IPS DF 4.7 (cell line): ENCODE measurements at regions not wholly inside any gene's neighbourhood (a gene's known extent, or its start where the extent isn't known, plus 50 kb on each side); places are given as distances from the start of the nearest gene placed in this dataset.

Source experiments
- DNase-seq: peaks from one replicate; pipeline ENCODE4 v3.0.0-alpha.2; 2013; ENCODE audit warnings: low spot score; ENCODE audit errors: extremely low read depth

DNA sequence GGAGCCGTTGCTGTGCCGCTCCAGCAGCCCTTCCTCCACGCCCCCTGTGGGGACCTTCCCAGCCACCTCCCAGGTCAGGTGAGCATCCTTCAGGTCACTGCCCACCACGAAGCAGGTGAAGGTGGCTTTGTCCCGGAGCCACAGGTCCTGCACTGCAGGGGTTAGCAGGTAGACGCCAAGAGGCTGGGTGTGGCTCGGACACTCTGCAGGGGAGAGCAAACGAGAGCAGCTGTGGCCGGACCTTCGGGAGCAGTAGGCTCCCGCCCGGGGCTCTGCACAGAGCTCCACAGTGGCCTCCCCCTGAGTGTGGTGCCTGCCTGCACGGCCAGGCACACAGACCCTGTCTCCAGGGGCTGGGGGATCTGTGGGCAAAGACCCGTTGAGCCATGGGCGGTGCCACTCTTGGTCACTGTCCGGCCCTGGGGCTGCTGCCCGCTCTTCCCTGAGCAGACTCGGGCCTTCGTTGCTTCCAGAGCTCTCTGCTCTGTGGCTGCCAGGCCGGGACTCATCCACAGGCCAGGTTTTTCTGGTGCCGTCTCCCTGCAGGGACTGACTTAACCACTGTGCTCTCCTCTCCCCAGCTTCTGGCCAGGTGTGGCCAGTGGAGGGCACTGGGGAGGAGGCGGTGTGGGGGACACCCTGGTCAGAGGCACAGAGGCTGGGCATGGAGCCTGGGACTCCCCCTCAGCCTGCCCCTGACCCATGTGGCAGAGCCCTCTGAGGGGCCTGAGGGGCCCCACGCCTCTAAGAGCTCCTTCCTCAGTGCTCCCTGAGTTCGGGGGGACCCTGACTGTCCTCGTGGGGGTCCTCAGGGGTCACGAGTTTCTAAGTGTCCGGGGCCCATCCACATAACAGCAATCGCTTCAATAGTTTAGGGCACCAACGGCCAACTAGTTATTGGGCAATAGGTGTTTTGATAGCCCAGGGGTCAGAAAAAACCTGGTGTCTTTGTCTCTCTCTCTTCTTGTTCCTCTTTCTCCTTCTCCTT, 314.9 kb downstream of the TMEM121 start:
- no peak for DNase-seq

GRCh38 chr14:105842105-105842504, 315.7 kb downstream of the TMEM121 start:
- no peak for DNase-seq

DNA sequence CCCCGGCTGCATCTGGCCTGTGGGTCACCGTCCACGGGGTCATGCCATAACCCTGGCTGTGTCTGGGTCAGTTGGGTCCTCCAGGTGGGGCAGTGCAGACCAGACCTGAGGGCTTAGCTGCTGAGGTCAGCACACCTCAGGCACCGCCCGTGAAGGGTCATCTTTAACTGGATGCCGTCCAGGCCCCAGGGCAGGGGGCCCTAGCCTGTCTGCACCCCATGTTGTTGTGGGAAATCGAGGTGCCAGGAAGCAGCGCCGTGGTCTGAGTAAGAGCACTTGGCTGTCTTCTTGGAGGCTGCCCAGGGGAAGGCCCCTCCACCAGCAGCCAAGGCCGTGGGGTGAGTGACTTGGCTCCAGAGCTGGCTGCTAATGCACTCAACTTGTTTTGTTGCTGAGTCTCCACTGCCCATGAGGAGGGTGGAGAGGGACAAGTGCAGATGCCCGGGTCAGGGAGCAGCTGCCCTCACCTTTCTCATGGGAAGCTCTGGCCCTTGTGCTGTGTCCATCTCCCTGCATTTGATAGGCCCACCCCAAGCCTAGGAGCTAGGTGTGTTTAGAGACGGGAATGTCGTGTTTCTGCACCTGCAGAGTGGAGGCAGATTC, 317.2 kb downstream of the TMEM121 start:
- no peak for DNase-seq

DNA sequence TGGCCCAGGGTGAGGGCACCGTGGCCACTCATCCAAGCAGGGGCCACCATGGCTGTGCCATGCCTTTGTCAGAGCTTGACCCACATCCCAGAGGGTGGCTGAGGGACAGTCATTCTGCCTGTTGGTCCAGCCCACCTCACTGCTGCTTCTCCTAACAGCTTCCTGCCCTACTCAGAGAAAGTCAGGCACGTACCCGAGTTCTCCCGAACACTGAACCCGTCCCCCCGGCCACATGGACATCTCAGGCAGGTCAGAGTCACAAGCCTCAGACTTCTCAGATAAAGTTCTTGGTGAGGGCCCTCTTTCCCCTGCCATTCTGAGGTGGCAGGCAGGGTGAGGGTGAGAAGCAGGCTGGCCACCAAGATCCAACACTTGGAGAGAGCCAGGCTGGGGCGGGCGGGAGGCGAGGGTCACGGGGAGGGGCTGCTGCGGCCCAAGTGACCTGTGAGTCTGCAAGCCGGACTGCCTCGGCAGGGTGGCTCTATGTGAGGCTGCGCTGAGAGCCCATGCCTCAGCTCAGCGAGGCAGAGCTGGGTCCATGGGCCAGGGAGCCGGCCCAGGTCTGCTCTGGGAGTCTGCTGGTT, 317.8 kb downstream of the TMEM121 start:
- DNase-seq = no peak

DNA sequence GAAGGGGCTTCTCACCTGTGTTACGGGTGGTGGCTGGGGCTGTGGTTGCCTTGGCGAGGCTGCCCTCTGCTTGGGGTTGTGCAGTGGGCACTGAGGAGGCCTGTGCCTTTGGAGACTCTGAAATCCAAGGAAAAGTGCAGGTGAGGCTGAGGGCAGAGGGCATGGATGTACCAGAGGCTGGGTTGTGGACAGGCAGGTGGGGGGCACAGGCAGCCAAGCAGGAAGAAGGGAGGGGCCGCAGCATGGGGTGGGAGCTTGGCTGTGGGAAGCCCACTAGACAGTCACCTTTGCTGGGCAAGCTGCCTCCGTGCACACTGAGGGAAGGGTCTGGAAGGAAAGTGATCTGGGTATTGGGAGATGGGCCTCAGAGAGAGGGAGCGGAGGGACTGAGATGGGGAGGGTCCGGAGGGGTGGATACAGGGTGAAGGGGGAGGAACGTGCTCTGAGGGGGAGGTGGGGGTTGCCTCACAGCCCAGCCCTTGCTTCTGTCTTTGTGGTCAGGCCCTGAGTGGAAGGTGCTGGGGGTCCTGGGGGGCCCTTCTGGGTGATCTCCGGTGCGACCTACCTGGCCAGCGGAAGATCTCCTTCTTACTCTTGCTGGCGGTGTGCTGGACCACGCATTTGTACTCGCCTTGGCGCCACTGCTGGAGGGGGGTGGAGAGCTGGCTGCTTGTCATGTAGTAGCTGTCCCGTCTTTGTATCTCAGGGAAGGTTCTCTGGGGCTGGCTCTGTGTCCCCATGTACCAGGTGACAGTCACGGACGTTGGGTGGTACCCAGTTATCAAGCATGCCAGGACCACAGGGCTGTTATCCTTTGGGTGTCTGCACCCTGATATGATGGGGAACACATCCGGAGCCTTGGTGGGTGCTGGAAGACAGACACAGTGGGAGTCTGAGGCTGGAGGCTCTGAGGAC, 318.7 kb downstream of the TMEM121 start:
- no peak for DNase-seq

DNA sequence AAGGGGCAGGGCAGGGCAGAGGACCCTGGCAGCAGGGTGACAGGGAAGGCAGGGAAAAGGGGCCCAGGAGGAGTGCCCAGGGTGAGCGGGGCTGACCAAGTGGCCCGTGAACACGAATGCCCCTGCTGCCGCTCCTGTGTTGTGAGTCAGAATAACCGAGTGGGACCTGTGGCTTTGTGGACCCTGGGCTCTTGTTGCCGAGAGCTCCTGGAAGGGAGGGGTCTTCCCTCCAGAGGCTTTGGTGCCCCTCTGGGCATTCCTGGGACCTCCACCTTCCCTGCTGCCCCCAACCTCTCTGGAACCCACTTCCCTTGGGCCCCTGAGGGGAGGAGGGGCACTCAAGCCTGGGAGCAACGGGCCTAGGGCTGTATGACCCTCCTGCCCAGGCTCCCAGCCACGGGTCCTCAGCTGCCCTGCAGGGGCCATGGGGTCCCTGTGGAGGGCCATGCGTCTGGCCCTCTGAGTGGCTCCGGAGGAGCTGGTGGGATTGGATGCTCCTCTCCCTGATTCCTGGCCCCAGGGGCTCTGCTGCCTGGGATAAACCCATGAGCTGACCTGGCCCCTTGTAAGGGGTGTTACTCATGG, 319.4 kb downstream of the TMEM121 start:
- DNase-seq = no peak

- no peak for DNase-seq
Observed at GRCh38 chr14:105846312-105846711, 319.9 kb downstream of the TMEM121 start.

DNA sequence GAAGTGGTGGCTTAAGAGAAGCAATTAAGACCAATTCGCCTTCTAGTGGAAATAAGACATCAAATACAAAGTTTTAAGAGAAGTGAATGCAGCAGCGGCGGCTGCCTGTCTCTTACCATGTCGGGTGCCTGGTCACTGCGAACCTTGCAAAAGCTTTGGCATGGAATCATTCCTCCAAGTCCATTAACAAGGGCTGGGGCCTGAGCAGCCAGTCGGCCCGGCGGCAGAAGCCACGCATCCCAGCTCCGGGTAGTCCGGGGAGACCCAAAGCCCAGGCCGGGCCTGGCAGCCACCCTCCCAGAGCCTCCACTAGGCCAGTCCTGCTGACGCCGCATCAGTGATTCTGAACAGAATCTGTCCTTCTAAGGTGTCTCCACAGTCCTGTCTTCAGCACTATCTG, 321.0 kb downstream of the TMEM121 start:
- DNase-seq = no peak

GRCh38 chr14:105848570-105848969, 322.2 kb downstream of the TMEM121 start:
- DNase-seq = no peak

GRCh38 chr14:105849933-105850626, 323.7 kb downstream of the TMEM121 start:
- DNase-seq = no peak

GRCh38 chr14:105850853-105851581, 324.6 kb downstream of the TMEM121 start:
- no peak for DNase-seq

DNA sequence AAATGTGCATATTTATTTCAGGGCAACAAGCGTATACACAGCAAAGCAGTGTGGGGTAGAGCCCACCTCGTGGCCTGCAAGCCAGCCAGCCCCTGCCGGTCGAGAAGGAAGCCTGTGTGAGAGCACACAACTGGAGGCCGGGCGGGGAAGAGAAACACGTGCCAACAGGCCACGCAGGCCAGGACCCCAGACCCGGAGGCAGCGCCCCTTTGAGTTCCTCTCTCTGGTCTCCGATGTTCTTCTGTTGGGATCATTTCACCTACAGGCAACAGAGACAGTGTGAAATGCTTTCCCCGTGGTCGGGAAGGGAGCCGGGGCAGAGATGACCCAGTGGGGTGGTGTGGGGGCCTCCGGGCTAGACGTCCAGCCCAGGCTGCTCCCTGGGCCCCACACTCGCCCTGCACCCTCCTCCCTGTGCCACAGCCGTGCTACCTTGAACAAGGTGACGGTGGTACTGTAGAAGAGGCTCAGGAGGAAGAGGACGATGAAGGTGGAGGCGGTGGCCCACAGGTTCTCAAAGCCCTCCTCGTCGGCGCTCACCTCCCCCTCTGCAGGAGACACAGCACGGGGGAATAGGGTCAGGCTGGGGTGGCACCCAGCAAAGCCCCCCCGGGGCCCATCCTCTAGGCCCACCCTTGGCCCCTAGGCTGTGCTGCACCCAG, 325.5 kb downstream of the TMEM121 start:
- no peak for DNase-seq

DNA sequence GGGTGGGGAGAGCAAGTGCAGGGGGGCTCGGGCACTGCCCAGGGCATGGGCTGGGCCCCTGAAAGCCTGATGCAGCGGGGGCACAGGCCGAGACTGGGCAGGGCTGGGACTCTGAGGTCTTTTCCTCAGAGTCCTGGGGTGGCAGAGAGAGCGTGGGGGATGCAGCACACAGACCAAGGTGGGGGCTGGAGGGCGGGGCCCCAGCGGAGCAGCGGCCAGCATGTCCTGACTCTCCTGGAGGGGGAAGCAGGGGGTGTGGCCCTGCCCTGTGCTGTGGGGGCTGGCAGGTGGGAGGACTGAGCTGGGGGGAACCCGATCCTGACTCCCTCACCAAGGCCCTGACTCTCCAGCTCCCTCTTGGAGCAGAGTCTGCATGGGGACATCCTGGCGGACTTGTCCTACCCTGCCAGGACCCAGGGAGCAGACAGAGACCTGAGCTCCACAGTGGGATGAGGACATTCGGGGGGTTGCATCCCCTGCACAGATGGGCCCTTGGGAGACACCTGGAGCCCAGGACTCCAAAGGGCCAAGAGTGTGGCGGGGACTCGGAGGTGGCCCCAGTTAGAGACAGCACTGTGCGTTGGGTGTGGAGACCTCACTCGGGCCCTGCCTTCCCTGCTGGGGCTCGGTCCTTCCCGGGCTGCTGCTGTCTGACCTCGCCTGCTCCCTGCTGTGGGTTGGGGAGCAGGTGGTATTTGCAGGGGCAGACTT, 326.1 kb downstream of the TMEM121 start:
- no peak for DNase-seq

GRCh38 chr14:105853089-105853906, 326.9 kb downstream of the TMEM121 start:
- DNase-seq = no peak

DNA sequence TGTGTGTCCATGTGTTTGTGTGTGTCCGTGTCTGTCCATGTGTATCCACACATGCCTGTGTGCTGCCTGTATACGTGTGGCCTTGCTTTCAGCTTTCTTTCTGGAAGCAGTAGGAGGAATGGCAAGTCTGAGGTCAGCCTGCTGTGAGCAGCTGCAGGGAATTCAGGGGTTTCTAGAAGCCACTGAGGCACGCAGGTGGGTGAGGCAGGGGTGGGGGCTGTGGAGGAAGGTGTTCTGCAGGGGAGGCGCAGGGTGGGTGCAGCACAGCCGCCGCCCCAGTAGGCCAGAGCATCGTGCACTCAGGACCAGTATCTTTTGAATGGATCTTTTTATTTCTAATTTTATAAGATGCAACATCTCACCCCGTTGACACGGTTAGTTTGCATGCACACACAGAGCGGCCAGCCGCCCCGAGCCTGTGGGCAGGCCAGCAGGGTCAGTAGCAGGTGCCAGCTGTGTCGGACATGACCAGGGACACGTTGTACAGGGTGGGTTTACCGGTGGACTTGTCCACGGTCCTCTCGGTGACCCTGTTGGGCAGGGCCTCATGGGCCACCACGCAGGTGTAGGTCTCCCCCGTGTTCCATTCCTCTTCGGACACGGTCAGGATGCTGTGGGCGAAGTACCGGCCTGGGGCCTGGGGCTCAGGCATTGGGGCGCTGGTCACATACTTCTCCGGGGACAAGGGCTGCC, 327.7 kb downstream of the TMEM121 start:
- DNase-seq = no peak

DNA sequence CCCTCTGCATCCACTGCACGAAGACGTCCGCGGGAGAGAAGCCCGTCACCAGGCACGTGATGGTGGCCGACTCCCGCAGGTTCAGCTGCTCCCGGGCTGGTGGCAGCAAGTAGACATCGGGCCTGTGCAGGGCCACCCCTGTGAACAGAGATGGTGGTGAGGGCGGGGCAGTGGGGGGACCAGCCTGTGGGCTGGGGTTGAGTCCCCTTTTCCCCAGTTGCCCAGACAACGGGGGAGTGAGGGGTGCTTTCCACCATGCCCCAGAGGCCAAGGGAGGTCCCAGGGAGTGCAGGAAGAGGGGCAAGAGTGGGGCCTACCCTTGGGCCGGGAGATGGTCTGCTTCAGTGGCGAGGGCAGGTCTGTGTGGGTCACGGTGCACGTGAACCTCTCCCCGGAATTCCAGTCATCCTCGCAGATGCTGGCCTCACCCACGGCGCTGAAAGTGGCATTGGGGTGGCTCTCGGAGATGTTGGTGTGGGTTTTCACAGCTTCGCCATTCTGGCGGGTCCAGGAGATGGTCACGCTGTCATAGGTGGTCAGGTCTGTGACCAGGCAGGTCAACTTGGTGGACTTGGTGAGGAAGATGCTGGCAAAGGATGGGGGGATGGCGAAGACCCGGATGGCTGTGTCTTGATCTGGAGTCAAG, 328.3 kb downstream of the TMEM121 start:
- DNase-seq = no peak
